RCC 7860 (cell line): ENCODE measurements at regions not wholly inside any gene's neighbourhood (a gene's known extent, or its start where the extent isn't known, plus 50 kb on each side); places are given as distances from the start of the nearest gene placed in this dataset.
"Not testable (repeated sequence)": the region's sequence is repeated elsewhere in the genome, so short reads cannot be mapped to it uniquely, and the experiment has no call there.

ENCODE experiments used
- DNase-seq: peaks from one replicate; pipeline ENCODE4 v3.0.0-alpha.2; 2015; ENCODE audit warnings: low spot score
- FAIRE-seq: peaks from 2 replicates; lab custom pipeline; 2012; peaks lifted over from hg19 to GRCh38; lab: Jason Lieb, UNC

DNA sequence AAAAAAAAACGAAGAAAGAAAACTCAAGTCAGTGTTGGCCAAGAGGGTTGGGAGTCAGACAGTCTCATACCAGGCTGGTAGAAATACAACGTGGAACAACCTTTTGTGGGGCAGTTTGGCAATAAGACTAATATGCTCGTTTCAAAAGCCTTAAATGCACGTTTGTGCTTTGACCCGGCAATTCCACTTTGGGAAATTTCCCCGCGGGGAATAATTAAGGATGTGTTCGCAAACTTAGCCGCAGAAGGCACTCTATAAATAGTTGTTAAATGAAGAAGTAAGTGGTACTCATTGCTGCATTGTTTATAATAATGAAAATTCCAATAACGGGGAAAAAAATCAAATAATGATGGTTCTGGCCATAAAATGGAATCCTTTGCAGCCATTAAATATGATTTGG, 664.8 kb upstream of the EEF2KMT start:
- DNase-seq (no peak), FAIRE-seq (no peak)

DNA sequence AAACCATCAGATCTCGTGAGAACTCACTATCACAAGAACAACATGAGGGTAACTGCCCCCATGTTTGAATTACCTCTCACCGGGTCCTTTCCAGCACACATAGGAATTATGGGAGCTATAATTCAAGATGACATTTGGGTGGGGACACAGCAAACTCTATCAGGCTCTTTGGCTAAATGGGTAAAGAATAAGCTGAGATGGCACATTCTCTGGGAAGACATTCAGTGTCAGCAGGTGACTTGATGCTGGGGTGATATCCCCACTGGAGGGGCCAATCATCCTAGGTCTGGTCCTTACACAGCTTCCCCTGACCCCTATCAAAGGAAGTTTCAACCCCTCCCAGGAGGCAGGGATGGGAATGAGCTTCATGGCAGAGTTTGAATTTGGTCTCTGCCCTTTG, 664.0 kb upstream of the EEF2KMT start:
- DNase-seq (no peak), FAIRE-seq (no peak)

DNA sequence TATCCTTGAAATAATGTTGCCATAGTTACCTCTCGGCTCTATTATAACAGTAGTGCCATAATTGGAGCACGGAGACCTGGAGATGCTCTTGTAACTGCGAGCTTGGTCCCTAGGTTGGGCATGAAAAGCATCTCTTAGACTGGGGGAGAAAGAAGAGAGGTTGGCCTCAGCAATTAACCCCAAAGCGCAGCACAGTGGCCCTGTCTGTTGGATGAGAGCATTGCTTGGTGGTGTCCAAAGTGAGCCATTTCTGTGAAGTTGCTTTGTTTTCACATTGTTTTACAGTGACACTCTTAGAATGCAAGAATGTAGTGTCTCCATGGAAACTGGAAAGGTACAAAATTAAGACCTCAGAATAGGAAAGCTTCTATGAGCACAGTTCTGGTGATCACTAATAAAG, 660.7 kb upstream of the EEF2KMT start:
- FAIRE-seq = no peak
- no peak for DNase-seq

DNA sequence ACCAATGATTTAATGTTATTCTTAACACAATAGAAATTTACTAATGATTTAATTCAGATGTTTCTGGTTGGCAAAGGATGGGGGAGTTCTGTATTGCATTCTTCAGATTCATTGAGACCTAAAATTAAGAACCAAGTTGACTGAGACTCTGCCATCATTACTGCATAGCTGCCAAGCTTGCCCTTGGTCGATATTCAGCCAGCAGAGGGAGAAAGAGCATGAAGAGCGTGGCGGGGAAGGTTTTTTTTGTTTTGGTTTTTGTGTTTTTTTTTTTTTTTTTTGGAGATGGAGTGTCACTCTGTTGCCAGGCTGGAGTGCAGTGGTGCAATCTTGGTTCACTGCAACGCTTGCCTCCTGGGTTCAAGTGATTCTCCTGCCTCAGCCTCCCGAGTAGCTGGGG, 659.4 kb upstream of the EEF2KMT start:
- DNase-seq (no peak), FAIRE-seq (no peak)

DNA sequence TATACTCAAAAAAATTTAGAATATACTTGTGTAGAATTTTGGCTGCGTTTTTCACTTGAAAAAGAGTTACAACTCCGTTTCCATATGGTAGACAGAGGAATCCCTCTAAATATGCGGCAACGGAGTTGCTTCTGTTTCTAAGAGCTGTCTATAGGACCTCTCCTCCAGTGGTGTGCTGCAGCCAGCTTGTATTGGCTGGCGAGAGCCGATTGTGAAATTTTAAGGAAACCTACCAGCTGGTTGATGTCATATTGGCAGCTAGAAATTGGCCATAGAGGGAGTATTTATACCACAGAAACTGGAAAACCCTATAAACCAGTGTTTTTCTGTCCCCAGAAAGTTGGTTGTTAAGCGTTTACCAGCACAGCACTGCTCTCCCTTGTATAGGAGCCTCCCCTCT, 655.8 kb upstream of the EEF2KMT start:
- FAIRE-seq = no peak
- no peak for DNase-seq

DNA sequence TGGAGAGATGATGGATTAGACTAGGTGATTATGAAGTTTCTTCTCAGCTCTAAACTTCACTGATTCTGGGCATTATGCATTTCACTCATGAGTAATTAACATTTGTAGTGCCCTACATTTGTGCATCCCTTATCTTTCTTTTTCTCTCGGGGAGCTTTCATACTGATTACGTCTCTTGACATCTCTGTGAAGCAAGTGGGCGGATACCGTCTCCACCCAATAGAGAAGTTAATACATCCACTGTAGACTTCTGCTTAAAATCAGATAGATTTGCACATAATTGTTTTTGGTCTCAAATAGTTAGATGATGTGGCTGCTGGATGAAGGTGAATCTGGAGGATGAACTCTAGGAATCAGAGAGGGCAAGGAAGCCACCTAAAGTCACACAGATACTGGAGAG, 653.6 kb upstream of the EEF2KMT start:
- FAIRE-seq = no peak
- DNase-seq = no peak

DNA sequence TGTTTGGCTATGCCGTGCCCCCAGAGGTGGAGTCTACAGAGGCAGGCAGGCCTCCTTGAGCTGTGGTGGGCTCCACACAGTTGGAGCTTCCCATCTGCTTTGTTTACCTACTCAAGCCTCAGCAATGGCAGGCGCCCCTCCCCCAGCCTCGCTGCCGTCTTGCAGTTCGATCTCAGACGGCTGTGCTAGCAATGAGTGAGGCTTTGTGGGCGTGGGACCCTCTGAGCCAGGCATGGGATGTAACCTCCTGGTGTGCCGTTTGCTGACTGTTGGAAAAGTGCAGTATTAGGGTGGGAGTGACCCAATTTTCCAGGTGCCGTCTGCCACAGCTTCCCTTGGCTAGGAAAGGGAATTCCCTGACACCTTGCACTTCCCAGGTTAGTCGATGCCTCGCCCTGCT, 652.8 kb upstream of the EEF2KMT start:
- DNase-seq, FAIRE-seq: not testable (repeated sequence)

DNA sequence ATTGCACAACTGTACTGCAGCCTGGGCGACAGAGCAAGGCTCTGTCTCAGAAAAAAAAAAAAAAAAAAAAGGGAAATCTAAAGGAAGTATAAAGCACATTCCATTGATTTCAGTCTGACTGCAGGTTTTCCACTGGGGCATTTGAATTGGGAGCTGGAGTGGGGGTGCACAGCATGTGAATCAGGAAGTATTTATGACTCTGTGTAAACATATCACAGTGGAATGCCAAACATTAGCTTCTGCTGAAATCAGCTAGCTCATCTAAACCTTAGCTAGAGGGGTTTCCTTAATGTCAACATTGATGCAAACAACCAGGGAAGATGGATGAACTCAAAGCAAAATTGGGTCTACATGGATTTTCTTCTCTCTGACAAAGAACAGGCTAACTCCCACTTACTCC, 641.0 kb upstream of the EEF2KMT start:
- no peak for DNase-seq
- no peak for FAIRE-seq

DNA sequence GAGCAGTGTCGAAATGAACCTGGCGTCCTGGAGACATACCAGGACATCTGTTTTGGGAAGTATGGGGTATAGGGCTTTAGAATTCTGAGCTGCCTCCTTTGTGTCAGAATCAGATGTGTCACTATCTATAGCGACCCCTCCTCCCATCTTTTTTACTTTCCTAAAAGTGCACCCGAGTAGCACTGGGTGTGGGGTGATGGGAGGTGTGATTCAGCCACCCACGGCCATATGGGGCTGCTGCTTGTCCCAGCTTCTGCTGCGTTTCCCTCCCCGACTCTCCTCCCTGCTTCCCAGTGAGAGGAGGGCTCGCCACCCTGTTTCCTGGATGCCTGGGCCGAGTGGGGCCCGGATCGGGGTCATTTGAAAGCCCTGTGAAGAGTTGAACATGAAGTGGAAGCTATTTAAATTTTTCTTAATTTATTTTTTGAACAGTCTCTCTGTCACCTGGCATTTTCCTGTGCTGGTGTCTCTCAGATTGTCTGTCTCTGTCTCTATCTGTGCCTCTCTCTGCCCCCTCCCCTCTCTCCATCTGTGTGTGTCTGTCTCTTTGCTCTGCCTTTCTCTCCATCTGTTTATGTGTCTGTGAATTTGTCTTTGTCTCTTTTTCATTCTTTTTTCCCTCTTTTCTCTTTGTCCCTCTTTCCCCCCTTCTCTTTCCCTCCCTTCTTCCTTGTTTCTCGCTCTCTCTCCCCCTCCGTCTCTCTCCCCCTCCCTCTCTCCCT, 638.8 kb upstream of the EEF2KMT start:
- no peak for FAIRE-seq
- no peak for DNase-seq

DNA sequence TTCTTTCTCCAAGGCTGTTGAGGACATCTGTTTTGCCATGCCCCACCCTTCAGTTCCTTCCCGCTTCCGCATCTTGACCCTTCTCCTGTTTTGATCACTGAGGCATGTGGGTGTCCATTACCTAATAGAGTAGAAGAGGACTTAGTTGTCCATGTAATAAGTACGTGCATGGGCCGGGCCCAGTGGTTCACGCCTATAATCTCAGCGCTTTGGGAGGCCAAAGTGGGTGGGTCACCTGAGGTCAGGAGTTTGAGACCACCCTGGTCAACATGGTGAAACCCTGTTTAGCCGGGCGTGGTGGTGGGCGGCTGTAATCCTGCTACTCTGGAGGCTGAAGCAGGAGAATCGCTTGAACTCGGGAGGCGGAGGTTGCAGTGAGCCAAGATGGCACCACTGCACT, 637.8 kb upstream of the EEF2KMT start:
- DNase-seq (no peak), FAIRE-seq (no peak)

DNA sequence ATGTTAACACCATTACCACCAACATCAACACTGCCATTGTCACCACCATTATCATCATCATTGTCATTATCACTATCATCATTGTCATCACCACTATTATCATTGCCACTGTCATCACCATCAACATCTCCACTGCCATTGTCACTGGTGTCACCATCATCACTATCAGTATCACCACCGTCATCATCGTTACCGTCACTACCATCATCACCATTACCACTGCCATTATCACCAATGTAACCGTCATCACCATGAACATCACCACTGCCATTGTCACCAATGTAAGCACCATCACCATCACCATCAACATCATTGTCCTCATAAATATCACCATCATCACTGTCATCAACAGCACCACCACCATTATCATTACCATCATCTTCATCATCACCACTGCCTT, 633.2 kb upstream of the EEF2KMT start:
- FAIRE-seq = no peak

DNA sequence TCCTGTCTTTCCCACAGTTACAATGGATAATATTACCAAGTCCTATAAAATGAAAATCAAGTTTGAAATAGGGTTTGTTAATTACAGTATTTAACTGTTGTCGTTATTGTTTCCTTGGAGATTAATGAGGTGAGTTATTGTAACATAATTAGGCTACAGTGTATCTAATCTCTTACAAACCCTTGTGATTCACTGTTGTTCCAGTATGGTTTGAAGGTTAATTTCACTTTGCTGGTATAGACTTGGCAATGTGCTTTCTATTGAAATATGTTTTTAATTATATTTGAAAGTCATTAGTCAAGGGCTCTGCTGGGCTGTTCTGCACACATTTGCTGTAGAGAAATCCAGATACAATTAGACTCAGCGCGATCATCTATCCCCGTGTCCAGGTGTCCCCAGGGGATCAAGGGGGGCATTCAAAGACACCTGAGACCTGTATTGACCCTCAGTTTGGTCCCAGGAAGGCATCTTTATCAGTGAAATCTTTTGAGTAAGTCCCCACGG, 624.6 kb upstream of the EEF2KMT start:
- DNase-seq (no peak), FAIRE-seq (no peak)

More for the DNA sequence above, 633.2 kb upstream of the EEF2KMT start:
- DNase-seq = no peak

DNA sequence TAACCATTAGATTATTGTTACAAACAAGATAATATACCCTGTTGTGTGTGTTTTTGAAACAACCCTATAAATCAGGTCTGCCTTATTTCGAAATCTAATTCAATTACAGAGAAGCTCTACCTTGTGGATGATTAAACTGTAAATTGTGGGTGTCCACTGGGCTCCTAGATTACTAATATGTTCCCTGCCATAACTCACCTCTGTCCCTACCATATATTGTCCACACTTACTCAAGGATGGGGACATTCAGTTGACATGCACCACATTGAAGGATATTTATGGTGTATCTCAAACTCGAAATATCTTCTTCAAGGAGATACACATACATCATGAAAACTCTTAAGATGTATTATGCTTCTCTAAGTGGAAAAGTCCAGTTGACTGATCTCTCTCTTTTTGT, 617.6 kb upstream of the EEF2KMT start:
- FAIRE-seq (no peak), DNase-seq (no peak)

DNA sequence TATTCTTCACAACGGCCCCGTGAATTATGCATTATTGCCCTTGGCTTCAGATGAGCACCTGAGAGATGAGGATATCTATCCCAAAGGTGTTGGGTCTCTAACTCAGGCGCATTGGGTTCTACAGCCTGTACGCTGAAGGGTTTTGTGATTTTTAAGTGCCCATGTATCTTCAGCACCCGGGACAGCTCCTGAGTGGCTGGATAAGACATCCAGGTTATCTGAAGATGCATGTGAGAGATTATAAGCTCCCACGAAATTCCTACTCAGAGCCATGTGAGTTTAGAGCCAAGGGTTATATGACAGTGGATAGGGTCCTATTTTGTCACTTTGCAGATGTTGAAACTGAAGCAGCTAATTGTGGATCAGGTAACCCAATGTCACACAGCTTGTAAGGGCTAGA, 612.3 kb upstream of the EEF2KMT start:
- FAIRE-seq (no peak), DNase-seq (no peak)

DNA sequence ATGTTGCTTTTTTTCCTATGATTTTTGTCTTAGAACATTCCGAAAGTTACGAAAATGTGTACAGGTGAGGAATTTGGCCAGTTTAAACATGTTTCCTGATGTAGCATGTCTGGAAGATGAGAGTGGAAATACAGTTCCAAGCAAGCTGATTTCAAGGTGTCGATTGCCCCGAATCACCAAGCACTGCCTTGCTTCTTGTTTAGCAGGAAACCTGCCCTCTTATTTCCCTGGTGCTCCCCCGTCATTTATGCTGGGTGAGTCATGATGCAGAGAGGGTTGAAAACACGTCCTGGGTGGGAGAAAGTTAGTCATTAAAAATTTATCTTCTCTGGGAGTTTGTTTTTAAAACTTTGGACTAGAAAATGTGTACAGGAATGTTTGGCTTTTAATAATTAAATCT, 608.6 kb upstream of the EEF2KMT start:
- DNase-seq (no peak), FAIRE-seq (no peak)

DNA sequence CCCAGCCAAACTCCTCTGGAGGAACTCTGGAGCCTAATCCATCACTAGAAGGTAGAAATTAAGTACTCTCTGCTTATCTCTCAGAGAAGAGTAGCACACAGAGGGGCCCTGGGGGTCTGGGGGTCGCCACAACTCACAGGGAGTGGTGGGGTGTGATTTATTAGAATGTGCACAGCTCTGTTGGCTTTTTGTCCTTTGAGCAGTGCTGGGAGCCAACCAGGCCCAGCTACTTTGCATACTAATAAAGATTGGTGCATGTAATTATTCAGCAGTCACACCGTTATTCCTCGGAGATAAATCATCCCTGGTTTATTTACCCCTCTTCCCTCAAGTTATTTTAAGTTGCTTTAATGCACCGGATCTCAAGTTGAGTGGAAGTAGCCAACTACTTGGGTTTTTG, 606.7 kb upstream of the EEF2KMT start:
- FAIRE-seq = no peak

DNA sequence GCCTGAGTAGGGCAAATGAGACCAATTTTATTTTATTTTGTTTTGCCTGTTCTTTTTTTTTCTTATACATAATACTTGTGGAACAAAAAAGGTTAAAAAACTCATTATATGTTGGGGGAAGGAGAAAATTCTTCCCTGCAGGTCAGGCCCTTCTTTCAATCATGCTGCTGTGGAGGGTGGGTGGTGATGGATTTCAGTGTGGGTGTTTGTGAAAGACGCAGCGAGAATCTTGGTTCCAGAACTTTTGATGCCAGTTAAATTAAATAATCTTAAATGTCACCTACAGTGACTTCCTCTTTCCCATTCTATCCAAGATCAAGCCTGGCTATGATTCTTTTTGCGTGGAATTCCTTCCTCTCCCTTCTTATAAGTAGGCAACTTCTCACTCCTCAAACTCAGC, 595.8 kb upstream of the EEF2KMT start:
- DNase-seq (no peak), FAIRE-seq (no peak)

More for the DNA sequence above, 606.7 kb upstream of the EEF2KMT start:
- DNase-seq = no peak

DNA sequence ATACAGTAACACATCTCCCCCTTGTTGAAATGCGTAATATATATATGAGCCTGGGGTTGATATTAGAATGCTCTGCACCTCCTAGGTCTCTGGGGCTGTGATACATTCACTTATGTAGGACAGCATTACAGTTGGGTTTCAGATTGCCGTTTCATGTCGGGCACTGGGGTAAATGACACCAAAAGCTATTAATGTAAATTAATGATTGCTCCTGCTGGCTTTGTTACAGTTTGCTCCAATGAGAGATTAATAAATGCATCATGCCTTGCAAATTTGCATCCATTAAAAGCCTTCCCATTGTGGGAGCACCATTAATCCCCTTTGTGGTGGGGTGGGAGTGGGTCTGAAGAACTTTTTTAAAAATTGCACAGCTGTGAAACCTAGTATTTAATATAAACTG, 584.4 kb upstream of the EEF2KMT start:
- FAIRE-seq = no peak

DNA sequence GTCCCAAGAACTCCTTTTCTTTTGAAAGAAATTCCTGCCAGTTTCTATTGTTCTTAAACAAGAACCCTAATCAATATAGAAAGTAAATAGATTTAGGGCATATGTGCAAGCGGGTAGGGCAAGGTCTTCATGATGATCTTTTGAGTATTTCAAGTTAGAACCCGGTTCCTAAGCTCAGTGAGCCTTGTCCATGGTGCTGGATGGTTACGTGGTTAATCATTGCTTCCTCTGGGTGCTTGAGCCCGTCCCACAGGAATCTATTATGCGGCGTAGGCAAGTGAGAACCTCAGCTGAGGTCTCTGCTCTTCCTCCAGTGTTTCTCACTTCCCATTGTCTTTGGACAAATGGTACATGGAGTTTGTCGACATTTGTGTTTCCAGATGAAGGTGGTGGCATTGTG, 580.8 kb upstream of the EEF2KMT start:
- FAIRE-seq = no peak
- DNase-seq = no peak

More for the DNA sequence above, 584.4 kb upstream of the EEF2KMT start:
- DNase-seq = no peak

DNA sequence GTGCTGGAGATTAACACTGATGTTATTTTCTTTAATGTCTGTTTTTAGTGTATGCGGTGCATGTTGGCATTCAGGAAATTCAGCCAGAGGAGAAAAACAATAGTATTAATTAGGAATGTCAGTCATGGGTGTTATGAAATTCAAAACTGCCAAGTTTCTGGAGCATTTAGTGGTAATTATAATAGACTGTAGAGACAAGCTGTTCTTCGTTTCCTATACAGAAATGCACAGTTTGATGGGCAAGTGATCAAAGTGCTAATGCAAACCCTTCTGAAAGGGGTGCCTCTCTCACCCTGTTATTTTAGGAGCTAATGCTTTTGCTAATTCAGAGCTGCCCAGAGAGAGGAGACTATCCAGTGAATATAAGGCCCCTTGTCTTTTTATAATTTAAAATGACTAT, 573.8 kb upstream of the EEF2KMT start:
- no peak for DNase-seq
- no peak for FAIRE-seq

DNA sequence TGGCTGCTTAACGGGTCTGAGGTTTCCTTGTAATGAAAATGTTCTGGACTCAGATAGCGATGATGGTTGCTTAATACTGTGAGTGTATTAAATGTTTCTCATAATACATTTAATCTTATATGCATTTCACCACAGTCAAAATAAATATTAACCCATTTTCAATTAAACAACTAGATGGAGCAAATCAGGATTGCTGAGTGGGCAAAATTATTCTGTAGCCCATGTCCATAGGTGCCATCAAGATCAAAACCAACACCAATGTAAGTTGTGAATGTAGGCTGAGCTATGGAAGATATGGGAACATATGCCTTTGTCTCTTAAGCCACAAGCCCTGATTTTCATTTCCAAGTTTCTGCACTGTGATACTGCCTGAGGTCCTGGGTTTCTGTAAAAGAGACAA, 572.6 kb upstream of the EEF2KMT start:
- no peak for DNase-seq
- no peak for FAIRE-seq

DNA sequence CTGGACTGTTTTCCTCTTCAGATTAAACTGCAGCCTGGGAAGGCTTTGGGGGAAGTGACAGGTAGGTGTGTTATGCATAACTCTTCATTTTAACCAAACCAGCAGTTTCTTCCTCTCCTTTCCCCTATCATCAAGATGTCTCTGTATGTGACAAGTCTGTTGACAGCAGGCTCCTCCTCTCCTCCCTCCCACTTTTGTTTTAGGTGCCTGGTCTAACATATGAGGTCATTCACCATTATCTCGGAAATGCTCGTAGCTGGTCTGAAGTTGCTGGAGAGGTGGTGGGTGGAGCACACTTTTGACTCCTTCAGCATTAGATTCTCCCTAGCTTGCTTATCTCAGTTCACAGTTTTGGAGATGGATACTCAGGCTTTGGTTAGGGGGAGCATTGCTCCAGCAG, 571.0 kb upstream of the EEF2KMT start:
- DNase-seq (no peak), FAIRE-seq (no peak)

DNA sequence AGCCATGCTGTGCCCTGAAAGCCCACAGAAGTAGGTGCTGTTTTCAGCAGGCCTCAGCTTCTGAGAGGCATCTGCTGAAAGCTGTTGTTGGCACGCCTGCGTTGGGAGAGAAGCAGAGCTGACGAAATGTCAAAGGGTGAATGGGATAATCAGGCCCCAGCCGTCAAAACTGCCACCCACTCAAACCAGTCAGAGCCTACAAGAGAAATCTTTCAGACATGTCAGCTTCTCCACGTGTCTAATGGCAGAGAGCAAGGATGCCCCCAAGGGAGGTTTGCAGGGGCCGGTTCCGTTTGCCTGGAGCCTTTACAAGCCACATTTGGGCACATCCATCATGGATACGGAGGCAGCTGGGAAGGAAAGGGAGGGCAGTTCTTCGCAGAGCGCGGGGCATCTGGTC, 568.2 kb upstream of the EEF2KMT start:
- no peak for FAIRE-seq
- no peak for DNase-seq
